ENCODE measurements at regions not wholly inside any gene's neighbourhood (a gene's known extent, or its start where the extent isn't known, plus 50 kb on each side); places are given as distances from the start of the nearest gene placed in this dataset.
"Not testable (repeated sequence)": the region's sequence is repeated elsewhere in the genome, so short reads cannot be mapped to it uniquely, and the experiment has no call there.

DNA sequence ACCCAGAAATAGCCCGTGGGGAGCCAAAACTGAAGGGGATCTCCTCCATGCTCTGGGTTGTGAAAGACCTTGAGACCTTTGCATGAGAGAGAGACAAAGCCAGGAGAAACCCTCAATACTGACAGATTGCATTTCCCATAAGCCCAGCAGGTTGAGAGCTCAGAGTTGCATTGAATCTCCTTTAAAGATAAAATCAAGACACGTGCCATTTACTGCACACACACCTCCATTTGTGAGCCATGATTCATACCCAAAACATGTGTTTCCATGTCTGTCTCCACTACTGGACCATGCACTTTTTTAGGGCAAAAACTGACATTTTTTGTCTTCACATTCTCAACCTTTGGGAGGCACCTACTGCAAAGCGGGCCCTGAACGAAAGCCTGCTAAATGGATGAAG lies 144.0 kb upstream of the NRIP1 start:
- TF ChIP-seq POLR2A (IDR thresholded peaks at IDR 0.05; ENCODE audit: low read depth, low read length): no peak
- no peak for TF ChIP-seq POLR2AphosphoS5 (IDR thresholded peaks at IDR 0.05; ENCODE audit: low read depth, low read length)
- no peak for TF ChIP-seq PAX5 (IDR thresholded peaks at IDR 0.05; ENCODE audit: insufficient read depth, low read length, severe bottlenecking)
- no peak for TF ChIP-seq SPI1 (IDR thresholded peaks at IDR 0.05; ENCODE audit: low read depth, low read length)
- TF ChIP-seq POU2F2 (IDR thresholded peaks at IDR 0.05; ENCODE audit: low read depth, low read length): no peak
- no peak for TF ChIP-seq TAF1 (IDR thresholded peaks at IDR 0.05; ENCODE audit: low read depth, low read length)
- DNase-seq (ENCODE audit: insufficient read length, low spot score) (no peak), FAIRE-seq (no peak)

DNA sequence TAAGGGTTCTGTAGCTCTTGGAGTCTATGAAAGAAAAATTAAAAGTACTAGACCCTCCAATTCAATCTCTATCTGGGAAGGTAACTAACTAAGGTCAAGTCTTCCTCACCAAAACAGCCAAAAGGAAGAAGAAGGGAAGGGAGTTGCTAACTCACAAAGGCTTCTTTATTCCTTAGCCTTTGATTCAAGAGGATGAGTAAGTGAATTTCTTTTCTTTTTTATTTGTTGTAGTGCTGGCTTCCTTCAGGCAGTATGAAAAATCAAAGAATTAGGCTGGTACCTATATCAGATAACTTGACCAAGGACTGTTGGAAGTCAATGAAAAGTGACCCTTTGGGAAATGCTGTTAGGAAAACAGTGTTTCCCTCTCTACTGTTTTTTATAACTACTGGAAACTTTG lies 144.4 kb upstream of the NRIP1 start:
- TF ChIP-seq POLR2AphosphoS5 (IDR thresholded peaks at IDR 0.05; ENCODE audit: low read depth, low read length) (no peak), POLR2A (IDR thresholded peaks at IDR 0.05; ENCODE audit: low read depth, low read length) (no peak), SPI1 (IDR thresholded peaks at IDR 0.05; ENCODE audit: low read depth, low read length) (no peak), TAF1 (IDR thresholded peaks at IDR 0.05; ENCODE audit: low read depth, low read length) (no peak), PAX5 (IDR thresholded peaks at IDR 0.05; ENCODE audit: insufficient read depth, low read length, severe bottlenecking) (no peak), POU2F2 (IDR thresholded peaks at IDR 0.05; ENCODE audit: low read depth, low read length) (no peak)
- FAIRE-seq: no peak

DNA sequence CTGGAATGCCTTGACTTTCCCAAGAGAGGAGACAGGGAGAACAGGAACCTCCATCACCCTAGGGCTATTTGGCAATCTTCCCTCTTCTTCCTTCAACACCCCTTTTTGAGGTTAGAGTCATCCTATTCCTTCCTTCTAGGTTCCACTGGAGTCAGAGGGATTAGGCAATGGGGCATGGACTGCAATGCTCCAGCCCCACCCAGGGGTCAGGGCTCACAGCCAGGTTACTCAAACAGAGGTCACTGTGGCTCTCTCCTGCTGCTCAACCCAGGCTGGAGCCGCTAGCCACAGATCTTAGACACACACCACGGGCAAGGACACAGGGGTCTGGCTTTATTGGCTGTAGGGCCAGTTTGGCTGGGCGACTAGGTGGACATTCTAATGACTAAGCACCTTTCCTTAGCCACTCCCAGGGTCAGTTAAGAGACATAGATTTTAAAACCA lies 145.5 kb upstream of the NRIP1 start:
- DNase-seq (ENCODE audit: insufficient read length, low spot score) (no peak), FAIRE-seq (no peak)
- TF ChIP-seq POU2F2 (IDR thresholded peaks at IDR 0.05; ENCODE audit: low read depth, low read length) (no peak), TAF1 (IDR thresholded peaks at IDR 0.05; ENCODE audit: low read depth, low read length) (no peak), POLR2A (IDR thresholded peaks at IDR 0.05; ENCODE audit: low read depth, low read length) (no peak), SPI1 (IDR thresholded peaks at IDR 0.05; ENCODE audit: low read depth, low read length) (no peak), PAX5 (IDR thresholded peaks at IDR 0.05; ENCODE audit: insufficient read depth, low read length, severe bottlenecking) (no peak), POLR2AphosphoS5 (IDR thresholded peaks at IDR 0.05; ENCODE audit: low read depth, low read length) (no peak)

More for the DNA sequence above, 144.4 kb upstream of the NRIP1 start:
- no peak for DNase-seq (ENCODE audit: insufficient read length, low spot score)

DNA sequence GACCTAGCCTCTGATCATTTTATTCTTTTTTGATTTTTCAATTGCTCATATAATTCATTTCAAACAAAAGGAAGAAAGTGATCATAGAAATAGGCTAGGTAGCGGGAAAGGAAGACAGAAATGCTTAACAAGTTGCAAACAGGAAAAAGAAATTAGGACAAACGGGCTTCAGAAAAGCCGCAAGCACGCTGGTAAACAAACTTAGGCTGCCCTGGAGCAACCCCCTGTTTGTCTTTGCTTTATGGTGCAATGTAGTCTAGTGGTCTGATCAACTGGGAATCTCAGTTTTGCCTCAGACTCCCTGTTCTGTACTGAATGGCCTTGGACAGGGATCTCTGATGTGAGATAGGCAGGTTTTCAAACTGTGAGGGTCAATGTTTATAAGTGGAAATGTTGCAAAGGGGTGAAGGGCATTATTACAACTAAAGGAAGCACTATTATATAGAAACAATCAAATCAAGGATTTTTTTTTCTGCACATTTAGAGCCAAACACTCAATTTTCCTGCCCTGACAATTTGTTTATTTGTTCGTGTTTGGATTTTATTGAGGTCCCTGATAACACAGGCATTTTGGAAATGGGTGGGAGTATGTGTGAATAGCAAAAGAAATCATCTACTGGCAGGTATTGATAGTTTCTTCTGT lies 146.8 kb upstream of the NRIP1 start:
- TF ChIP-seq TAF1 (IDR thresholded peaks at IDR 0.05; ENCODE audit: low read depth, low read length) (no peak), SPI1 (IDR thresholded peaks at IDR 0.05; ENCODE audit: low read depth, low read length) (no peak), POLR2AphosphoS5 (IDR thresholded peaks at IDR 0.05; ENCODE audit: low read depth, low read length) (no peak), PAX5 (IDR thresholded peaks at IDR 0.05; ENCODE audit: insufficient read depth, low read length, severe bottlenecking) (no peak), POU2F2 (IDR thresholded peaks at IDR 0.05; ENCODE audit: low read depth, low read length) (no peak), POLR2A (IDR thresholded peaks at IDR 0.05; ENCODE audit: low read depth, low read length) (no peak)
- DNase-seq (ENCODE audit: insufficient read length, low spot score) (no peak), FAIRE-seq (no peak)

DNA sequence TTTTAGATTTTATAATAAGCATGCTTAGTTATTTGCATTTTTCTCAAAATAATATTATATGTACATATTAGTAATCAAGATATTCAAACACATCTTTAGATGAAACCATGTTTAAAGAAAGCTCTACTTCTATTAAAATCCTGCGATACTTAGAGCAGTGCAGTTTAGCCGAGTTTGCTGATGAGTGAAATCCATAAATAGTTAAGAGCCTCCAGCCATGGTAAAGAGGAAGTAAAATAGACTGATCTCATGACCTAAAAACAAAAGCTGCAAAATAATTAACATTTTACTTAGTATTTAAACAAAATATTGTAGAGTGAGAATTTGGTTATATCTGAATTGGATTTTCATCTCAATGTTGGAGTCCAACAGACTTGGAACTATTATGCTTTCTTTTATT lies 147.4 kb upstream of the NRIP1 start:
- no peak for DNase-seq (ENCODE audit: insufficient read length, low spot score)
- no peak for FAIRE-seq
- no peak for TF ChIP-seq POLR2AphosphoS5 (IDR thresholded peaks at IDR 0.05; ENCODE audit: low read depth, low read length)
- TF ChIP-seq SPI1 (IDR thresholded peaks at IDR 0.05; ENCODE audit: low read depth, low read length): no peak
- TF ChIP-seq PAX5 (IDR thresholded peaks at IDR 0.05; ENCODE audit: insufficient read depth, low read length, severe bottlenecking): no peak
- no peak for TF ChIP-seq POLR2A (IDR thresholded peaks at IDR 0.05; ENCODE audit: low read depth, low read length)
- TF ChIP-seq TAF1 (IDR thresholded peaks at IDR 0.05; ENCODE audit: low read depth, low read length): no peak
- no peak for TF ChIP-seq POU2F2 (IDR thresholded peaks at IDR 0.05; ENCODE audit: low read depth, low read length)

DNA sequence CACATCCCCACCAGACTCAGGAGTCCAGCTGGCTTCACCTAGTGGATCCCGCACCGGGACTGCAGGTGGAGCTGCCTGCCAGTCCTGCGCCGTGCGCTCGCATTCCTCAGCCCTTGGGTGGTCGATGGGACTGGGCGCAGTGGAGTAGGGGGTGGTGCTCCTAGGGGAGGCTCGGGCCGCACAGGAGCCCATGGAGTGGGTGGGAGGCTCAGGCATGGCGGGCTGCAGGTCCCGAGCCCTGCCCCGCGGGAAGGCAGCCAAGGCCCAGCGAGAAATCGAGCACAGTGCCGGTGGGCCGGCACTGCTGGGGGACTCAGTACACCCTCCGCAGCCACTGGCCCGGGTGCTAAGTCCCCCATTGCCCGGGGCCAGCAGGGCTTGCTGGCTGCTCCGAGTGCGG lies 153.7 kb upstream of the NRIP1 start:
- not testable (repeated sequence) for FAIRE-seq; DNase-seq (ENCODE audit: insufficient read length, low spot score)

DNA sequence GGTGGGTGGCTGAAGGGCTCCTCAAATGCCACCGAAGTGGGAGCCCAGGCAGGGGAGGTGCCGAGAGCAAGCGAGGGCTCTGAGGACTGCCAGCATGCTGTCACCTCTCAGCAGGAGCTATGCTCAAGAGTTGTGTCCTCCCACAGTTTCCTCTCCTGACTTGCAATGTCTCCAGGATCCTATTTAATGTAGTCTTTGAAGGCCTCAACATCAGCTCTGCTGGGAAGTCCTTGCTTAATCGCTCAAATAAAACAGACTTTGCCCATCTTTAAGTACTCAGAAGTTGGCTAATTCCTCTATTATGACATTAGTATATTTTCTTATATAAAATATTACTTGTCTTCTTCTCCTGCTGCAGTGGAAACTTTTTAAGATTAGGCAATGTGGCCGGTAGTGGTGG lies 154.2 kb upstream of the NRIP1 start:
- FAIRE-seq (no peak), DNase-seq (ENCODE audit: insufficient read length, low spot score) (no peak)
- TF ChIP-seq POLR2AphosphoS5 (IDR thresholded peaks at IDR 0.05; ENCODE audit: low read depth, low read length) (no peak), POU2F2 (IDR thresholded peaks at IDR 0.05; ENCODE audit: low read depth, low read length) (no peak), PAX5 (IDR thresholded peaks at IDR 0.05; ENCODE audit: insufficient read depth, low read length, severe bottlenecking) (no peak), TAF1 (IDR thresholded peaks at IDR 0.05; ENCODE audit: low read depth, low read length) (no peak), POLR2A (IDR thresholded peaks at IDR 0.05; ENCODE audit: low read depth, low read length) (no peak), SPI1 (IDR thresholded peaks at IDR 0.05; ENCODE audit: low read depth, low read length) (no peak)

DNA sequence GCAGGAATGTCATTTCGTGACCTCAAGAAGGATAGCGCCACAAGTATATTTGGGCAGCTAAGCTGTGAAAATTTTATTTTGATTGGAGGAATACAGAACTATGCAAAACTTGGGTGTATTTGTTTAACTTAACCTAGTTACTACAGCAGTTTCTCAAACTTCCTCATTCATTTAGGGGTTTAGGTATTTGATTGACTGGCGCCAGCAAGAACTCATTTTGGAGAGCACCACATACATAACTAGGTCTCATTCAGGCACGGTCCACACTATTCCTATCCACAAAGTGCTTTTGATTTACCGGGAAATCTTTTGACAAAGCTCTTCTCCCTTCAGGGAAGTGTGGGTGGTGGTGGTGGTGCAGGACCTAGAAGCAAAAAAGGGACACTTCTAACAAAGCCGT lies 155.1 kb upstream of the NRIP1 start:
- no peak for DNase-seq (ENCODE audit: insufficient read length, low spot score)
- TF ChIP-seq PAX5 (IDR thresholded peaks at IDR 0.05; ENCODE audit: insufficient read depth, low read length, severe bottlenecking) (no peak), POLR2A (IDR thresholded peaks at IDR 0.05; ENCODE audit: low read depth, low read length) (no peak), POLR2AphosphoS5 (IDR thresholded peaks at IDR 0.05; ENCODE audit: low read depth, low read length) (no peak), POU2F2 (IDR thresholded peaks at IDR 0.05; ENCODE audit: low read depth, low read length) (no peak), SPI1 (IDR thresholded peaks at IDR 0.05; ENCODE audit: low read depth, low read length) (no peak), TAF1 (IDR thresholded peaks at IDR 0.05; ENCODE audit: low read depth, low read length) (no peak)
- FAIRE-seq: no peak

DNA sequence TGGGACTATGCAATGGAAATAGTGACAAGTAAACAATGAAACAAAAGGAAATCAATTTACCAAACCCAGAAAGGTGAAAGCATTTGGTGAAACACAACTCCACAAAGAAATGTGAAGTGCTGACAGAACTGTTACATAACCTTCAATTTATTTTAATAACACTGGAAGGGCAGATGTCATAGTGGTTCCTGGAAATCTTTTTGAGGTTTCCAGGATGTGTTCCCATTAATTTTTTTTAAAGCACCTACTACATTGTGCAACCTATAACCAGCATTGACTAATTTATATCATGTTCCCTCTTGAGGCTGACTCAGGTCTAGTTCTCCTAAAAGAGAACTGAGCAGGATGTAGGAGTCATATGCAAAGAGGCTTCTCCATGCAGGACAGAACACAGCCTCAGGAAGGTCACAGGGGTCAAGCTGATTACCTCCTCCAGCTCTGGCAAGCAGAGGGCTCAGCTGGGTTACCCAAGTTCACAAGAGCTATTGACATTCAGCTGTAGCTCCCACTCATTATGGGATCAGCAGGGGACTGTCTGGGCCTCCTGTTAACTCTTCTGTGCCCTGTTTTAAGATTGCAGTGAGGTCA lies 157.1 kb upstream of the NRIP1 start:
- no peak for FAIRE-seq
- no peak for DNase-seq (ENCODE audit: insufficient read length, low spot score)
- peak; percentile 71; the same call in 1 of the 2 replicates for TF ChIP-seq POU2F2 (IDR thresholded peaks at IDR 0.05; ENCODE audit: low read depth, low read length)
- TF ChIP-seq SPI1 (IDR thresholded peaks at IDR 0.05; ENCODE audit: low read depth, low read length): peak; percentile 54
- no peak for TF ChIP-seq PAX5 (IDR thresholded peaks at IDR 0.05; ENCODE audit: insufficient read depth, low read length, severe bottlenecking)

DNA sequence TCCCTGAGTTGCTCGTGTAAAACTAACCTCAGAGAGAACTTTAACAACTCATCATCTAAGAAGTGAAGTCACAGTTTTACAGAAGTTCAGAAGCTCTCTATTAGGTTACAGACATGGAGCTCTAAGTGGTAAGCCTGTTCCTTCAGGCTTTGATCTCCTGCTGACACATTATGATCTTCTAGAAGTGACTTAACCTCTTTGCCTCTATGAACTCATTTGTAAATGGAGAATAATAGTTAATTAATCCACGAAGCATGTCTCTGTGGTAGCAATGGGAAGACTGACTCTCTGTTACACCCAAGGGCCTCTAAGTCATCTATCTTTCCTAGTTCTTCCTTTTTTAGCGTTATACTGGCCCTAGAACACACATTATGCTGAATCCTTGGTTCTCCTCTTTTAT lies 157.9 kb upstream of the NRIP1 start:
- FAIRE-seq: no peak
- TF ChIP-seq TAF1 (IDR thresholded peaks at IDR 0.05; ENCODE audit: low read depth, low read length) (no peak), POLR2A (IDR thresholded peaks at IDR 0.05; ENCODE audit: low read depth, low read length) (no peak), POLR2AphosphoS5 (IDR thresholded peaks at IDR 0.05; ENCODE audit: low read depth, low read length) (no peak)
- DNase-seq (ENCODE audit: insufficient read length, low spot score): no peak
